ENCODE measurements at regions not wholly inside any gene's neighbourhood (a gene's known extent, or its start where the extent isn't known, plus 50 kb on each side); places are given as distances from the start of the nearest gene placed in this dataset.
"Not testable (repeated sequence)": the region's sequence is repeated elsewhere in the genome, so short reads cannot be mapped to it uniquely, and the experiment has no call there.

DNA sequence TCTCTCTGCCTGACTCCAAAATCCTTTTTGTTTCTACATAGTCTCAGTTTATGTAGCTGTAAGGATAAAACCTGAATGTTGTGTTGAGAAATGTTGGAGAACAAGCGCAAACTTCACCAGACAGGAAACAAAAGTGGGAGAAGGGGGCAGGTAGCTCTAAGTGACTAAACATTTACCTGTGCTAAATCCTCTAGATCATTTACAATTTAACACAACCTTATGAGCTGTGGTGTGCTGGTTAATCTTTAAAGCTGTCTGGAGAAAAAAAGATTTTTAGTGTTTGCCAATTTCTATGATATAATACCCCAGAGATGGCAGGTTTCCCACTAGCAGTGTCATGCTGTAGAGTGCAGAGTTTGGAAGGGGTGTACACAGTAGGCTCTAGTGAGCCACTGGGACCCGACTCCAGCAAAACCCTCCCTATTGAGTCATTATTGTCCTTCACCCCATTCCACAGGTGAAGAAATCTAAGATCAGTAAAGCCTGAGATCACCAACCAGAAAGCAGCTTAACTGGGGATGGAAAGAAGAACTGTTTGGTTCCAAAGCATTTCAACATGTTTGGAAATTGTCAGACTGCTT lies 992.0 kb downstream of the DCDC2C start:
- DNase-seq (ENCODE audit: low read depth): no peak

DNA sequence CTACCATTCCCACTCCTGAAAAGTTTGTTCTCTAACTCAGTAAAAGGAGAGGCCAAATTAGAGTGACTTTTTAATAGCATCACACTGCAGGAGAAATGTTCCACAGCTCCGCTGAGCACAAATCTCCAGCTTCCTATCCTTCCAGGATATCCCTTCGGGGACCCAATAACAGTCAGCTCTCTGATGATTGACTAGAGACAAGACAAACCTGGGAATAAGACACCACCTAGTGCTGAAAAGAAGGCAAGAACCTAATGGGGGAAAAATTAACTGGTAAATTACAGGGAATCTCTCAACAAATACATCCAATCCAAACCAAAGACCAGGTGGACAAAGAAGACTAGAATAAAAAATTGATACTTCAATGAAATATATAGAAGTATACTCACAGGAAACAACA lies 977.1 kb upstream of the SOX11 start:
- DNase-seq (ENCODE audit: low read depth): no peak

GRCh38 chr2:4718777-4719176 lies 973.4 kb upstream of the SOX11 start:
- DNase-seq (ENCODE audit: low read depth): no peak

- no peak for DNase-seq (ENCODE audit: low read depth)
Measured at GRCh38 chr2:4725618-4726017, 966.6 kb upstream of the SOX11 start.

DNA sequence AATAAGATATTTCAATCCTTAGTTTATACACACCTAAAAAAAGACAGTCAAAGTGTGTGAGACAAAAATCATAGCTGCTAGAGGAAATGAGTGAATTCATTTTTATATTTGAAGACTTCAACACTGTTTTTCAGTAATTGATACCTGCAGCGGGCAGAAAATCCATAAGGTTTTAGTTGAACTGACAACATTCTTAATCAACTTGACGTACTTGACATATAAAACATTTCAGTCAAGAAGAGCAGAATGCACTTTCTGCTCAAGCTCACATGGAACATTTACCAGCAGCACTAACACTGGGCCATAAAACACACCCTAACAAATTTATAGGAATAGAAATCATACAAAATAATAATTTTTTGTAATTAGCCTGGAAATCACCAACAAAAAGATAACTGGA lies 959.6 kb upstream of the SOX11 start:
- DNase-seq (ENCODE audit: low read depth): no peak

GRCh38 chr2:4745056-4745991 lies 946.9 kb upstream of the SOX11 start:
- DNase-seq (ENCODE audit: low read depth): no peak

GRCh38 chr2:4753721-4754120 lies 938.5 kb upstream of the SOX11 start:
- DNase-seq (ENCODE audit: low read depth): no peak

DNA sequence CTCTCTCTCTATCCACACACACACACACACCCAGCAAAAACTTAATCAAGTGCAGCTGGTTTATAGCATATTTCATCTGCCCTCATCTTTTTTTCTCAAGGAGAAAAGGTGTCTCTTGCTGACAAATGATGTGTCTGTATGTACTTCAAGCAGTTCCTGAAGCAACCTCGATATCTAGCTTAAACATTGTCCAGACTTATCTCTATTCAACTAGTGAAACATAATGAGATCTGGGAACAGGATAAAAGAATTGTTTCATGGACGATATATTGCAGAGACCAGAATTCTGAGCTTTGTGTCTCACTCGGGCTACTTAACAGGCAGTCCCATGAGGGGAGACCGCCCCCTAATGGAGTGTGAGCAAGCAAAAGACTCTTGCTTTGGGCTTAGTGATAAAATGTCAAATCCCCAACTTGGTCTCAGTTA lies 929.2 kb upstream of the SOX11 start:
- peak; percentile 4 for DNase-seq (ENCODE audit: low read depth)

- DNase-seq (ENCODE audit: low read depth): no peak
Measured at GRCh38 chr2:4765787-4766530, 926.2 kb upstream of the SOX11 start.

DNA sequence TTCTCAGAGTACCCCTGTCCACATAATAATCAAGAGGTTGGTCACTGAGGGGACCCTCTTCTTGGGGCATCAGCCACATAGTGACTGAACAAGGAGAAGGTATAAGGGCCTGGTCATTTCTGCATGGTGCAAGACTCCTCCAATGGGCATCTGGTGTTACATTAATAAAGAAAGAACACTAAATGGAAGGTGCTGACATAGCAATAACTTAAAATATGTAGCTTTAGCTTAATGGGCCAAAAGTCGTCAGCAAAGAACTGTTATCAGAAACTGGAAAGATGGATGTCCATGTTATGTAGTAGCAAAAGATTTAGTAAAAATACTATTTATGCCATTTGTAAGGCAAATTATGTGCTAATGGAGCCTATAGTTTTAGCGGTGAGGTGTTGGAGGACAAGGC lies 916.5 kb upstream of the SOX11 start:
- DNase-seq (ENCODE audit: low read depth): no peak

DNA sequence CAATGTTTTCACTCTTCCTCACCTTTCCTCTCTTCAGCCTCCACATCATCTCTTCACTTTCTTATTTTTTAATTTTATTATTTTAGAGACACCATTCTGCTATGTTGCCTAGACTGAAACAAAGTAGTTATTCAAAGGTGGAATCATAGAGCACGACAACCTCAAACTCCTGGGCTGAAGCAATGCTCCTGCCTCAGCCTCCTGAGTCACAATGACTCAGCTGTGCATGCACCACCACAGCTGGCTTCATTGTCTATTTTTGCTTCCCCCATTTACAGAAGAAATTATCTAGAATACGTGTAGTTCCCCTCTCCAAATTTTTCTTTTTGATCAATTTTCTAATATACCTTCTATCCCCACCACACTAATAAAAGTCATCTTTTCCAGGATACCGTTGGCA lies 911.5 kb upstream of the SOX11 start:
- DNase-seq (ENCODE audit: low read depth): no peak

GRCh38 chr2:4782647-4783046 lies 909.5 kb upstream of the SOX11 start:
- DNase-seq (ENCODE audit: low read depth): no peak

DNA sequence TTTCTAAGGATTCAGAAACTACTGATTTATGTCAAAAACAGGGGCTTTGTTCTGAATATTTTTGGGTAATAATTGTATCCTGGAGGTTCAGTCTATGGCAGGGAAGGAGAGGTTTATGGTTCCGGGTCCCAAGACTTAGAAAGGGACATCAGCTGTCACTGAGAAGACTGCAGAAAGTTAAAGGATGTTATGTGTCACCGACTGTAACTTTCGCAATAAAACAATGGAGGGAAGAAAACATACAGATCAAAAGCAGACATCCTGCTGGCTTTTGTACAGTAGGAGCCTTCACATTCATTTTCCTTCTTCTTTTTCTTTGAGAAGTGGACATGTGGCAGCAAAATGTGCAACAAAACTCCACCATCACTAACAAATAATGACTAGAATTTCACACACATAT lies 900.7 kb upstream of the SOX11 start:
- no peak for DNase-seq (ENCODE audit: low read depth)

DNA sequence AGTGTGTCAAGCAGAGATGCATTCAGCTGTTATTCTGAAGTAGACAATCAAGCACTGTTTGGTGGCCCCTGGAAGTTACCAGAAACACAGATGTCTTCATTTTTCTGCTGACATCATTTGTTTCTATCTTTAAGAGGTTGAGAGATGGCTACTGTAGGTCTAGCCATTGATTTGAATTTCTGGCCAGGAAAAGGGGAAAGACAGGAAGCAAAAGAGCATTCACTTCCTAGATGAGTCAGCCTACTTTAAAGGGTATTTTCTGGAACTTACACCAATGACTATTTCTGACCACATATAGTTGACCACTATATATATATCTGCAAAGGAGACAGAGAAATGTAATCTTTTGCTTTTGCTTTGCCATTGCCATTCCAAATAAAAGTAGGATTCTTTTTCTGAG lies 900.1 kb upstream of the SOX11 start:
- DNase-seq (ENCODE audit: low read depth): no peak

DNA sequence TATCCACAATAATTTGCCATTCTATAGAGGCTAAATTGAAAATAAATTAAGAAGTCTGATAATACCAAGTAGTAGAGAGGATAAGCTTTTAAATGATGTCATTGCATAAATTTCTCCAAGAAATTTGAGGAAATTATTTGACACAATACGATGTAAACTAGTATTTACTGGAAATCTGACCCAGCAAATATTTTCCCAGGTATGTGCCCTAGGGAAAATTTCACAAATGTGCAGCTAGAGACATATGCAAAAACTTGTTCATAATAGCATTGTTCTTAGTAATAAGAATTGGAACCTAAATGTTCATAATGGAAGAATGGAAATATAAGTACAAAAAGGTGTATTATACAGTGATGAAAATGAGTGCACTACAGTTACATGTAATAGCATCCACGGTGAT lies 888.8 kb upstream of the SOX11 start:
- no peak for DNase-seq (ENCODE audit: low read depth)

- not testable (repeated sequence) for DNase-seq (ENCODE audit: low read depth)
Measured at GRCh38 chr2:4814137-4814536, 878.0 kb upstream of the SOX11 start.

- DNase-seq (ENCODE audit: low read depth): no peak
Measured at GRCh38 chr2:4827836-4828235, 864.3 kb upstream of the SOX11 start.

GRCh38 chr2:4828682-4829374 lies 863.4 kb upstream of the SOX11 start:
- no peak for DNase-seq (ENCODE audit: low read depth)

GRCh38 chr2:4831751-4832150 lies 860.4 kb upstream of the SOX11 start:
- DNase-seq (ENCODE audit: low read depth): no peak

- no peak for DNase-seq (ENCODE audit: low read depth)
Measured at GRCh38 chr2:4832642-4833041, 859.5 kb upstream of the SOX11 start.

DNA sequence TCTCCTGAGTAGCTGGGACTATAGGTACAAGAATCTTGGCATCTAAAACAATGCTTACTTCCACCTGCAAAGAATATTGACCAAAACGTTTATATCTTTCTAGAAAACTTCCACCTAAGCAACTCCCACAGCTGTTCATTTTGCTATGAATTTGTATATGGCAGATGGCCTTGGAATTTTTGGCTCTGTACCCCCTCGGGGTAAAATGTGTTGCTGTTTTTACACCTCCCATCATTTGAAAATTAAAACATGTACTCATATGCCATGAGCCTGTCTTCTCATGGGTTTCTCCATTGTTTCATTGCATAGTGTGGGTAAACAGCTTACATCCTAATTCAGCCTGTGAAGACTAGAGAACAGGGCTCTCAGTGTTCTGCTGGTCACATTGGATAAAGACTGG lies 853.6 kb upstream of the SOX11 start:
- DNase-seq (ENCODE audit: low read depth): no peak

- no peak for DNase-seq (ENCODE audit: low read depth)
Measured at GRCh38 chr2:4840791-4841190, 851.4 kb upstream of the SOX11 start.
